DND-41 (cell line): ENCODE measurements at regions not wholly inside any gene's neighbourhood (a gene's known extent, or its start where the extent isn't known, plus 50 kb on each side); places are given as distances from the start of the nearest gene placed in this dataset.

Experiments used
- CTCF ChIP-seq: IDR thresholded peaks from 2 replicates; pipeline ENCODE4 v1.5.1; 2012; ENCODE audit warnings: borderline replicate concordance, low read length, moderate library complexity, mild to moderate bottlenecking; ENCODE audit not compliant: poor library complexity, severe bottlenecking; ENCODE audit errors: extremely low read depth
- EZH2 ChIP-seq: IDR thresholded peaks from 3 replicates; pipeline ENCODE4 v1.6.1; 2012; ENCODE audit warnings: borderline replicate concordance, low read depth, mild to moderate bottlenecking, moderate library complexity, low read length, inconsistent platforms; ENCODE audit not compliant: severe bottlenecking

GRCh38 chr17:72426948-72427760, 306.3 kb downstream of the SOX9 start:
- no peak for TF ChIP-seq CTCF
- TF ChIP-seq EZH2, result no peak
